HepG2 (cell line): ENCODE measurements at regions not wholly inside any gene's neighbourhood (a gene's known extent, or its start where the extent isn't known, plus 50 kb on each side); places are given as distances from the start of the nearest gene placed in this dataset.

Experiments
- ASH2L ChIP-seq: fragments of 300-600, 200-600 bp; sonication (generic); IDR thresholded peaks from 2 replicates; pipeline ENCODE4 v1.7.0; 2017; ENCODE audit warnings: low read depth, mild to moderate bottlenecking, moderate library complexity, mixed read lengths, low read length; ENCODE audit not compliant: insufficient read length
- ATF2 ChIP-seq: sonication (generic); formaldehyde crosslinking; IDR thresholded peaks from 2 replicates; pipeline ENCODE4 v1.4.0; 2020; ENCODE audit warnings: missing genetic modification reagents
- EHMT2 ChIP-seq: fragments of 200-600 bp; sonication (generic); IDR thresholded peaks from 2 replicates; pipeline ENCODE4 v1.7.0; 2017; ENCODE audit warnings: antibody characterized with exemption, low read depth, low read length, borderline replicate concordance
- NFKBIZ ChIP-seq: IDR thresholded peaks from 2 replicates; pipeline ENCODE4 v1.6.1; 2018; ENCODE audit warnings: missing genetic modification reagents, missing compliant biosample characterization
- NFRKB ChIP-seq: fragments of 450-650 bp; IDR thresholded peaks from 2 replicates; pipeline ENCODE4 v1.6.1; 2017
- RORA ChIP-seq: sonication (generic); formaldehyde crosslinking; IDR thresholded peaks from 2 replicates; pipeline ENCODE4 v1.5.0; 2020; ENCODE audit warnings: mild to moderate bottlenecking, missing genetic modification reagents, moderate library complexity
- SP2 ChIP-seq: sonication (generic); formaldehyde crosslinking; IDR thresholded peaks from 2 replicates; pipeline ENCODE4 v1.5.1; 2020; ENCODE audit warnings: mild to moderate bottlenecking, missing genetic modification reagents
- ZBTB21 ChIP-seq: sonication (generic); formaldehyde crosslinking; IDR thresholded peaks from 2 replicates; pipeline ENCODE4 v1.4.0; 2020; ENCODE audit warnings: missing genetic modification reagents
- ZFP37 ChIP-seq: sonication (generic); formaldehyde crosslinking; IDR thresholded peaks from 2 replicates; pipeline ENCODE4 v1.4.0; 2020; ENCODE audit warnings: missing genetic modification reagents, borderline replicate concordance
- ZHX2 ChIP-seq, 2 experiments: sonication (generic) in 1 of 2; formaldehyde crosslinking in 1 of 2; IDR thresholded peaks; 2 replicates each; pipeline versions ENCODE4 v1.6.1 to v1.9.0; 2014 to 2022; ENCODE audit warnings: antibody characterized with exemption in 1 of 2, borderline replicate concordance in 1 of 2, inconsistent platforms in 1 of 2, low read depth in 1 of 2, missing genetic modification reagents in 1 of 2
- ZNF207 ChIP-seq: fragments of 450-650 bp; IDR thresholded peaks from 2 replicates; pipeline ENCODE4 v1.6.1; 2016; ENCODE audit warnings: antibody characterized with exemption, borderline replicate concordance
- ZNF251 ChIP-seq: sonication (generic); formaldehyde crosslinking; IDR thresholded peaks from 2 replicates; pipeline ENCODE4 v1.9.0; 2021; ENCODE audit warnings: mild to moderate bottlenecking, missing genetic modification reagents
- ZNF280D ChIP-seq: sonication (generic); formaldehyde crosslinking; IDR thresholded peaks from 2 replicates; pipeline ENCODE4 v1.5.1; 2020; ENCODE audit warnings: mild to moderate bottlenecking, missing genetic modification reagents
- ZNF333 ChIP-seq: sonication (generic); formaldehyde crosslinking; IDR thresholded peaks from 2 replicates; pipeline ENCODE4 v1.4.0; 2020; ENCODE audit warnings: mild to moderate bottlenecking, missing genetic modification reagents, borderline replicate concordance
- ZNF615 ChIP-seq: sonication (generic); formaldehyde crosslinking; IDR thresholded peaks from 2 replicates; pipeline ENCODE4 v1.5.0; 2020; ENCODE audit warnings: mild to moderate bottlenecking, missing genetic modification reagents, borderline replicate concordance
- ZNF749 ChIP-seq: sonication (generic); formaldehyde crosslinking; IDR thresholded peaks from 2 replicates; pipeline ENCODE4 v1.8.0; 2022; ENCODE audit warnings: mild to moderate bottlenecking, missing genetic modification reagents, moderate library complexity, borderline replicate concordance
- ZNF839 ChIP-seq: sonication (generic); formaldehyde crosslinking; IDR thresholded peaks from 2 replicates; pipeline ENCODE4 v1.4.0; 2020; ENCODE audit warnings: missing genetic modification reagents, mild to moderate bottlenecking, borderline replicate concordance
- ZNF883 ChIP-seq: sonication (generic); formaldehyde crosslinking; IDR thresholded peaks from 2 replicates; pipeline ENCODE4 v1.5.1; 2020; ENCODE audit warnings: mild to moderate bottlenecking, missing genetic modification reagents; ENCODE audit errors: not compliant biosample characterization

- TF ChIP-seq ZHX2 (IDR thresholded peaks at IDR 0.05; ENCODE audit: low read depth) (no peak), ZHX2 (CRISPR knock-in tag; IDR thresholded peaks at IDR 0.05; ENCODE audit: borderline replicate concordance) (no peak), ZNF615 (CRISPR knock-in tag) (no peak), ZNF749 (no peak), NFRKB (no peak), ASH2L (no peak), RORA (CRISPR knock-in tag) (no peak), SP2 (CRISPR knock-in tag) (0 out of 2 replicates have a peak, but pooled peaks have one; percentile 19), ZNF883 (no peak), ATF2 (no peak), ZNF839 (CRISPR knock-in tag) (no peak), ZNF207 (no peak), EHMT2 (no peak), ZBTB21 (CRISPR knock-in tag) (no peak; the same call in 1 of the 2 replicates), ZFP37 (CRISPR knock-in tag) (0 out of 2 replicates have a peak, but pooled peaks have one; percentile 33), ZNF333 (CRISPR knock-in tag) (no peak), ZNF280D (CRISPR knock-in tag) (no peak), ZNF251 (CRISPR knock-in tag) (no peak), NFKBIZ (CRISPR knock-in tag) (no peak)
Observed at GRCh38 chr20:52060794-52061714, 130.5 kb downstream of the ZFP64 start (continued).
